Coronary artery (tissue), 2 donors: ENCODE measurements at regions not wholly inside any gene's neighbourhood (a gene's known extent, or its start where the extent isn't known, plus 50 kb on each side); places are given as distances from the start of the nearest gene placed in this dataset.

Experiments
- DNase-seq: peaks from one replicate; pipeline ENCODE4 v3.0.0-alpha.2; 2017; ENCODE audit warnings: low spot score
- H3K27ac ChIP-seq, 2 donors: fragments of 200-600 bp; sonication (generic); one replicate each; pipeline ENCODE4 v1.5.1; 2016 to 2019
- H3K4me3 ChIP-seq: fragments of 200-600 bp; sonication (generic); 2 replicates; pipeline ENCODE4 v1.5.1; 2016; ENCODE audit warnings: mild to moderate bottlenecking, moderate library complexity
- CTCF ChIP-seq: fragments of 200-600 bp; sonication (generic); IDR thresholded peaks from one replicate; pipeline ENCODE4 v1.5.1; 2019; ENCODE audit warnings: antibody characterized with exemption

DNA sequence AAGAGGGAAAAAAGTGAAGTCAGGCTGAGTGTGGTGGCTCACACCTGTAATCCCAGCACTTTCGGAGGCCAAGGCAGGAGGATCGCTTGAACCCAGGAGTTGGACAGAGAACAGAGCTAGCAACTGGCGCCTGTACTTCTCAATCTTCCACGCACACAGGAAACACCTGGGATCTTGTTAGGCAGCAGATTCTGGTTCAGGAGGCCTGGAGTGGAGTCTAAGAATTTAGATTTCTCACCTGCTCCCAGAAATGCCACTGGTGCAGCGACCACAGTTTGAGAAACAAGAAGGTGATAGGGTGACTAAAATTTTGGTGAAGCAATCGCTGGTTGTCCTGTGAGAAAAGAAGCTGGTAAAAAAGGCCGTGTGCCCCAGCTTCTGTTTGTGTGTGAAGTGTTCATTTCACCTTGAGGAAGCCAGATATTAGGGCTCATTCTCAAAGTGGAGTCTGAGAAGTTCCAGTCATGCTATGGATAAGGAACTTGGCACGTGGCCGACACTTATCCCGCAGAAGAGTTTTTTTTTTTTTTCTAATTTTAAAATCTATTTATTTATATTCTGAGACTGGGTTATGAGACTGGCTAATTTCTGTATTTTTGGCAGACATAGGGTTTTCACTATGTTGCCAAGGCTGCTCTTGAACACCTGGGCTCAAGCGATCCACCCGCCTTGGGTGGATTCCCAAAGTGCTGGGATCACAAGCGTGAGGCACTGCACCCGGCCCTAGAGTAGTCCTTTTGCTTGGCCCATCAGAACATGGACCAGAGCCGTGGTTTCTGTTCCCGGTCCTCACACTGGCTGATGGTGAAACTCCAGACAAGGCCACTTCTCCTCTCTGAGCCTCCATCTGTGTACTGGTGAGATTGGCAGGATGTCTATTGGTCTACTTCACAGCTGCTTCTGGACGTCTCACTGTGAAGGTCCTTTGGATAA lies 324.6 kb upstream of the PROK2 start:
- no peak for DNase-seq
- no peak overlapping the region for H3K27ac ChIP-seq
- no peak for TF ChIP-seq CTCF
- no peak overlapping the region for H3K4me3 ChIP-seq

GRCh38 chr3:72105306-72105705 lies 320.4 kb upstream of the PROK2 start:
- H3K4me3 ChIP-seq = no peak overlapping the region
- no peak for DNase-seq
- H3K27ac ChIP-seq = no peak overlapping the region
- TF ChIP-seq CTCF = no peak

GRCh38 chr3:72102112-72102616 lies 317.2 kb upstream of the PROK2 start:
- DNase-seq = no peak
- H3K4me3 ChIP-seq = no peak overlapping the region

DNA sequence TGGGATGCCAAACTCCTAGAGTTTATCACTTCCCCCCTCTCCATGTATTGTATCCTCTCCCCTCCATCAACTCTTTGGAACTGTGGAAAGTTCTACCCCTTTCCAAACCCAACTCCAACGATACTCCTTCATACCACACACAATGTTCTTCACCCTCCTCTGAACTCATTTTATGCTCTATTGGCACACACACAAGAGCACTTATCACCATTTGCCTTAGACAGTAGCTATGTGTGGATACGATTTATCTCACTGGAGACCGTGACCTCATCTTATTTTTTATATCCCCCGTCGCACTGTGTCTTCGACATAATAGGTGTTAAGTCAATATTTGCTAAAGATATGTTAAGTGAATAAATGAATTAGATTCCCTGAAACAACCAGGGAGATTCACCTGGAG lies 316.5 kb upstream of the PROK2 start:
- no peak overlapping the region for H3K27ac ChIP-seq
- H3K4me3 ChIP-seq = no peak overlapping the region
- no peak for TF ChIP-seq CTCF
- no peak for DNase-seq

More at GRCh38 chr3:72102112-72102616, 317.2 kb upstream of the PROK2 start:
- no peak overlapping the region for H3K27ac ChIP-seq
- TF ChIP-seq CTCF = no peak

GRCh38 chr3:72100601-72101187 lies 315.7 kb upstream of the PROK2 start:
- Histone ChIP-seq H3K27ac (peak overlapping the region in 1 of 2 donors; percentile 43), H3K4me3 (peak overlapping the region; percentile 59)
- TF ChIP-seq CTCF = no peak
- DNase-seq = peak; percentile 93

- peak overlapping the region; percentile 59 for H3K4me3 ChIP-seq
- no peak for DNase-seq
These were observed 315.1 kb upstream of the PROK2 start for GRCh38 chr3:72100080-72100511.

More at GRCh38 chr3:72100080-72100511, 315.1 kb upstream of the PROK2 start:
- H3K27ac ChIP-seq = peak overlapping the region in 1 of 2 donors; percentile 43
- TF ChIP-seq CTCF = no peak
